NCI-H748 (cell line): ENCODE measurements at regions not wholly inside any gene's neighbourhood (a gene's known extent, or its start where the extent isn't known, plus 50 kb on each side); places are given as distances from the start of the nearest gene placed in this dataset.
A peak's percentile ranks its signal among the peaks of the same experiment; 100 is the strongest.
"Not testable (repeated sequence)": the region's sequence is repeated elsewhere in the genome, so short reads cannot be mapped to it uniquely, and the experiment has no call there.

Source experiments
- DNase-seq: peaks from one replicate; lab custom pipeline; 2025; ENCODE audit not compliant: unreplicated experiment; lab: John Stamatoyannopoulos, UW

GRCh38 chr11:15686259-15686658 is 571.5 kb downstream of the INSC start:
- DNase-seq: not testable (repeated sequence)

GRCh38 chr11:15687342-15687741 is 572.6 kb downstream of the INSC start:
- no peak for DNase-seq

GRCh38 chr11:15688351-15688792 is 573.6 kb downstream of the INSC start:
- no peak for DNase-seq

- DNase-seq: no peak
Measured at GRCh38 chr11:15690320-15690719, 575.6 kb downstream of the INSC start.

- DNase-seq: no peak
Measured at GRCh38 chr11:15692739-15693138, 578.0 kb downstream of the INSC start.

GRCh38 chr11:15695096-15695721 is 580.5 kb downstream of the INSC start:
- peak; percentile 50 for DNase-seq

GRCh38 chr11:15696069-15696468 is 581.3 kb downstream of the INSC start:
- DNase-seq: no peak

- DNase-seq: no peak
Measured at GRCh38 chr11:15697437-15698236, 582.9 kb downstream of the INSC start.

- DNase-seq: no peak
Measured at GRCh38 chr11:15698855-15699254, 584.1 kb downstream of the INSC start.

GRCh38 chr11:15699978-15700377 is 585.3 kb downstream of the INSC start:
- DNase-seq: no peak

GRCh38 chr11:15700456-15700855 is 585.7 kb downstream of the INSC start:
- DNase-seq: no peak

- no peak for DNase-seq
Measured at GRCh38 chr11:15704064-15704463, 589.3 kb downstream of the INSC start.

GRCh38 chr11:15704556-15704955 is 589.8 kb downstream of the INSC start:
- no peak for DNase-seq

- no peak for DNase-seq
Measured at GRCh38 chr11:15705891-15706290, 591.2 kb downstream of the INSC start.

GRCh38 chr11:15707194-15707593 is 592.5 kb downstream of the INSC start:
- no peak for DNase-seq

- peak; percentile 53 for DNase-seq
Measured at GRCh38 chr11:15707971-15708370, 593.2 kb downstream of the INSC start.

- DNase-seq: no peak
Measured at GRCh38 chr11:15710580-15711275, 596.0 kb downstream of the INSC start.

GRCh38 chr11:15711311-15711710 is 596.6 kb downstream of the INSC start:
- no peak for DNase-seq

- peak; percentile 99 for DNase-seq
Measured at GRCh38 chr11:15714641-15715399, 600.1 kb downstream of the INSC start.

GRCh38 chr11:15716550-15716949 is 601.8 kb downstream of the INSC start:
- DNase-seq: peak; percentile 28

GRCh38 chr11:15720460-15720859 is 605.7 kb downstream of the INSC start:
- DNase-seq: peak; percentile 10
